GM10248 (cell line): ENCODE measurements at regions not wholly inside any gene's neighbourhood (a gene's known extent, or its start where the extent isn't known, plus 50 kb on each side); places are given as distances from the start of the nearest gene placed in this dataset.

Experiments
- CTCF ChIA-PET: fragments of 300-600 bp; sonication (Branson Sonifier 250); formaldehyde crosslinking; extraction: SDS; loops from one replicate; lab custom pipeline; 2021; ENCODE audit warnings: antibody characterized with exemption; lab: Yijun Ruan, JAX
- POLR2A ChIA-PET: fragments of 350-650 bp; sonication (Branson Sonifier 250); formaldehyde crosslinking; extraction: SDS; loops from one replicate; lab custom pipeline; 2020; ENCODE audit warnings: antibody characterized with exemption; lab: Yijun Ruan, JAX
- DNase-seq: peaks from one replicate; pipeline ENCODE4 v3.0.0; 2012; ENCODE audit errors: extremely low spot score
- CTCF ChIP-seq: IDR thresholded peaks from 2 replicates; pipeline ENCODE4 v1.5.1; 2012; ENCODE audit warnings: mild to moderate bottlenecking, low read depth; ENCODE audit errors: extremely low read depth, missing control alignments, control extremely low read depth

- ChIA-PET CTCF (no interaction called here), POLR2A (no interaction called here)
- DNase-seq = no peak
- TF ChIP-seq CTCF = no peak
Observed at GRCh38 chr9:12368569-12368968, 324.6 kb upstream of the TYRP1 start.

- CTCF ChIA-PET = no interaction called here
- no peak for TF ChIP-seq CTCF
- POLR2A ChIA-PET = no interaction called here
- no peak for DNase-seq
Observed at GRCh38 chr9:12391839-12392509, 301.2 kb upstream of the TYRP1 start.

GRCh38 chr9:12394105-12394504, 299.1 kb upstream of the TYRP1 start:
- no peak for DNase-seq
- POLR2A ChIA-PET = no interaction called here
- CTCF ChIA-PET = no interaction called here
- TF ChIP-seq CTCF = no peak

GRCh38 chr9:12403721-12404120, 289.5 kb upstream of the TYRP1 start:
- CTCF ChIA-PET = no interaction called here
- DNase-seq = no peak
- TF ChIP-seq CTCF = no peak
- POLR2A ChIA-PET = no interaction called here

GRCh38 chr9:12413986-12414385, 279.2 kb upstream of the TYRP1 start:
- DNase-seq = no peak
- no peak for TF ChIP-seq CTCF
- POLR2A ChIA-PET = no interaction called here
- CTCF ChIA-PET = no interaction called here

GRCh38 chr9:12414514-12414913, 278.7 kb upstream of the TYRP1 start:
- ChIA-PET CTCF (no interaction called here), POLR2A (no interaction called here)
- TF ChIP-seq CTCF = no peak
- no peak for DNase-seq
